Stimulated activated CD8-positive, alpha-beta memory T cell treated with anti-CD3 and anti-CD28 coated beads, Interleukin-7, amount 100 ng/mL, for 48 hours (primary cell): ENCODE measurements at regions not wholly inside any gene's neighbourhood (a gene's known extent, or its start where the extent isn't known, plus 50 kb on each side); places are given as distances from the start of the nearest gene placed in this dataset.

ENCODE experiments used
- DNase-seq, 2 donors: peaks; one replicate each; pipeline ENCODE4 v3.0.0-alpha.2; 2020; ENCODE audit warnings: low read depth in 1 of 2; ENCODE audit errors: extremely low read depth in 1 of 2

DNA sequence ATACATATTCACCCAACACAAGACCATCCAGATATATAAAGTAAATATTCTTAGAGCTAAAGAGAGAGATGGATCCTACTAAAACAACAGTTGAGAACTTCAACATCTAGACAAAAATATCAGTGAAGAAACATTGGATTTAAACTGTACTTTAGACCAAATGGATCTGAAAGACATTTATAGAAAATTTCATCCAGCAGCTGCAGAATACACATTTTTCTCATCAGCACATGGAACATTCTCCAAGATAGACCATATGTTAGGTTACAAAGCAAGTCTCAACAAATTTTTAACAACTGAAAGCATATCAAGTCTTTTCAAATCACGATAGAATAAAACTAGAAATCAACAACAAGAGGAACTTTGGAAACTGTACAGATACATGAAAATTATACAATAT is 369.0 kb upstream of the CCDC54 start:
- DNase-seq: no peak

DNA sequence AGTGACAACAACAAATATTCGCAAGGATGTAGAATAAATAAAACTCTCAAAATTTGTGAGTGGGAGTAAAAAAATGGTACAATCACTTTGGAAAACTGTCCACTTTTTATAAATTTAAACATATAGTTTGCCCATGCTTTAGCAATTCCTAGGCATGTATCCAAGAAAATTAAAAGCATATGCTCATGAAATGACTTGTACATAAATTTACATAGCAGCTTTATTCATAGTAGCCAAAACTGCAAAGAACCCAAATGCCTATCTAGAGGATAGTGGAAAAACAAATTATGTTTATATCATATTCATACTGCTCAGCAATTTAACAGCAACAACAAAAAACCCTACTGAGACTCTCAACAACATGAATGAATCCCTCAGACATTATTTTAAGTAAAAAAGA is 363.6 kb upstream of the CCDC54 start:
- DNase-seq: no peak

DNA sequence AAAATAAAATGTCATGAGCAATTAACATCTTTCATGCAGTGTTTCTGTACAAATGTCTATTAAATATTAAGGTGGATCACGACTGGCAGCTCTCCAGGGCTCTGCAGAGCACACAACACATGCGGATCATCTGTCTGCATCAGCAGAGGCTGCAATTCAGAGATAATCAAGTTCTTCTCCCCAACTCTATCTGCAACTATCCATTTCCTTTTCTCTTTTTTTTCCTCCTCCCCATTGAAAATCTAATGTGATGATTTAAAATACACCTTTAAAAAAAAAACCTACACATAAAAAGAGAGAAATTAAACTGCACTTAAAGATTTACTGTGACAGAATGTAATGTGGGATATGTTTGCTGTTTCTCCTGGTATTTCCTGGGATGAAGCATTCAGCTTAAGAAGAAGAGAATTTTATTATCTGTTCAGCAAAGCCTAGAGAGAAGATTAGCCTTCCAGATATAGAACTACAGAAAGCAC is 352.6 kb upstream of the CCDC54 start:
- no peak for DNase-seq

DNA sequence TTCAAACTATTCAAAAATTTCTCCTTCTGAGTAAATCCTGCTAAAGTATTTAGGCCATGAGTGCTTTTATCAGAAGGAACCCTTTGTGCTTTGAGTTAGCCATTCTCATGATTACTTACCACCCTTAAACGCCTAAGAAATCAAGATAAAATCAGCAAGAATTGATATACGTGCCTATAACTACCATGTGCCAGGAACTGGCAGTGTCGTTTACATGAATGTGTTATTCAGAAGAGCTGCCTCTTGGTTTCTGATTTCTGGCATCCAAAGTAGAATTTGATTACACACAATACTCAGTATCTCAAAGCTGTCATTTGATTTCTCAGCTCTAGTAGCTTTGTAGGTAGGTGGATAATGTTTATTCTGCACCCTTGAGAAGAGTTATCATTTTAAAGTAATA is 351.3 kb upstream of the CCDC54 start:
- DNase-seq: no peak

DNA sequence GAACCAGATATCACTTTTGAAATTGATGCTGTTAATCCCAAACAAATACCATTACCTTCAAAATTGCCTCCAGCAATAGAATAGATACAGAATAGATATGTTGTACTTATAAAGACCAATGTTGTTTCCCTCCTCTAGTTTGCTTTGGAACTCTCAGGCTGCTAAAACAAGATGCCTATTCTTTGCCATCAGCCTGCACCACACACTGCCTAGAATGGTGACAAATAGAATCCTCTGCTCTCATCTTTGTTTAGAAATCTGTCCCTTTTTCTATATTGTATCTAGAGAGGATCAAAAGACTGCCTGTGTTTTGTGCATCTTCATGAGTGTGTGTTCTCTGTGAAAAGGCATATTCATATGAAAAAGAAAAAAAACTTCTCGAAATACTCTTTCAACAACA is 349.2 kb upstream of the CCDC54 start:
- no peak for DNase-seq

DNA sequence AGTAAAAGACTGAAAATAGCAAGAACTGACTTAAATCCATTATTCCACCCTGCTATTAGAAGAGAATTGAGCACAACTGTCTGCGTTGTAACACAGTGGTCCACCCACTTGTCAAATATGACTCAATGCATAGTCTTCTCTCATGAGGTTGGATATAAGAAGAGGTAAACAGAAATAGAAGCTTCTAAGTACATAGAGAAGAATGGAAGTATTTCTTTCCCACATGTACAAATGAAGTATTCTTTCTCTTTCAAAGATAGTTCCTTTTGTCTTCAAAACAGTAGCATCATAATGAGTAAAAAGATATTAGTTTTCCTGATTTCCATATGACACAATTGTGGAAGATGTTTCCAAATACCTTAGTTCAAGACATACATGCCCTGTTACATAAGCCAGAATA is 348.6 kb upstream of the CCDC54 start:
- DNase-seq: no peak

DNA sequence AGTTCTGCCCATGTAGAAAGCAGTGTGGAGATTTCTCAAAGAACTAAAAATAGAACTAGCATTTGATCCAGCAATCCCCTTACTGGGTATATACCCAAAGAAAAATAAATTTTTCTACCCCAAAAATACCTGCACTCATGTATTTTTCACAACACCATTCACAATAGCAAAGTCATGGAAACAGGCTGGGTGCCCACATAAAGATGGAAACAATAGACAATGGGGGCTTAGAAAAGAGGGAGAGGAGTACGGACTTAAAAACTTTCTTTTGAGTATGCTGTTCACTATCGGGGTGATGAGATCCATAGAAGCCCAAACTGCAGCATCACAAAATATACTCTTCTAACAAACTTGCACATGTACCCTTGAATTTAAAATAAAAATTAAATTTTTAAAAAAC is 345.1 kb upstream of the CCDC54 start:
- DNase-seq: no peak

DNA sequence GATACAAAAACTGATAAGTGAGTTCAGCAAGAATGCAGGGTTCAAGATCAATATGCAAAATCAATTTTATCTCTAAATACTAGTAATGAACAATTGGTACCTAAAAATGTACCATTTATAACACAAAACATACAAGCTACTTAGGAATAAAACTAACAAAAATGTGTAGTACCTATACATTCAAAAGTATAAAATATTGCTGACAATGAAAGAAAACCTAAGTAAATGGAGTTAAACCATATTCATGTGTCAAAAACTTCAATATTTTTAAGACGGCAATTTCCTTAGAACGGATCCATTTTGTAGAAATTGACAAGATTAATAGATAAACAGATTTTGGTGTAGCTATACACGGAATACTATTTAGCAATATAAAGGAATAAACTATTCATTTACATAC is 343.1 kb upstream of the CCDC54 start:
- no peak for DNase-seq

DNA sequence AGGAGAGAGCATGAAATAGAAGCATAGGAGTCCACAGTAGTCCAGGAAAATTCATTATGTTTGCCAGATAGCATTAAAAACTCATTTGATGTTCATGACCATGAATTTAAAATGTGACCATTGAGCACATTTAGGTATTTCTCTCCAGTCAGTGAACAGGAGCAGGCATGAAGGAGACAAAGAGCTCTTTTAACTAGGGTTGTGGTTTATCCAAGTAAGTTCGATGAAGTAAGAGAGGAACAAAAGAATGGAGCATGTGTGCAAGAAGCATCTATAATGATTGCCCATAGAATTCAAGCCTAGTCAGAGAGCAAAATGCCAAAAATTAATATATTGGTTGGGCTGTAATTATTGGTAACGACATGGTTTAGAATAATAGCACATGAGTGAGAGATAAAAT is 342.1 kb upstream of the CCDC54 start:
- no peak for DNase-seq

DNA sequence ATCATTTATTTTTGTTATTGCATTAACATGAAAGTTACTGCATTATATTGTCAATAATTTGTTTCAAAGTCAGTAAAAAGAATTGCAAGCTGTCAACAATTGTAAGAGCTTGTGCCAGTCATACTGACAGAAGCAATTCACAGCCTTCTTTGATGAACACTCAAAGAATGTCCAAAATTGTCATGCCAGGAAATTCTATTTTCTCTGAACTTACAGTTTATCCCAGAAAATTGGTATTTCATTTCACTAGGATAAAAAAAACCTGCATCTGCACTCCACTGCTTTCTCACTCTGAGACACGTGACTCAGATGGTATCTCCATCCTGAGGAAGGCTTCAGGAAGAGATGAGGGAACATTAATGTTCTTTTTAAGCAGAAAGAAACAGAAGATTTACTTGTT is 332.6 kb upstream of the CCDC54 start:
- DNase-seq: no peak

DNA sequence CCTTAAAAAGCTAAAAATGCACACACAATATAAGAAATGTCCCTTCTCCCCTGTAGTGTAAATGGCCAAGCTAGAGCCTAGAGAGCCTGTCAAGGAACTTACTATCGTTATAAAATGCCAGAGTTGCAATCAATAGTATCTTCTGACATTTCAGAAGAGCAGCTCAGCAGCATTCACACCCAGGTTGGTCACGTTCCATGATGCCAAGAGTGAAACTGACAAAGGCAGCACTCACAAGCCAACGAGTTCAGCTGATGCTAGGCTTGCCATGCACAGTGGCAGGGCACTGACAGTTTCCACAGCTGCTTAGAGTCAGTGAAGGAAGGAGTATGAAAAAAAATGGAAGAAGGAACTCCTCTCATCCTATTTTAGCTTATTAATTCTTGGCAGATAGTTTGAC is 331.4 kb upstream of the CCDC54 start:
- DNase-seq: no peak

DNA sequence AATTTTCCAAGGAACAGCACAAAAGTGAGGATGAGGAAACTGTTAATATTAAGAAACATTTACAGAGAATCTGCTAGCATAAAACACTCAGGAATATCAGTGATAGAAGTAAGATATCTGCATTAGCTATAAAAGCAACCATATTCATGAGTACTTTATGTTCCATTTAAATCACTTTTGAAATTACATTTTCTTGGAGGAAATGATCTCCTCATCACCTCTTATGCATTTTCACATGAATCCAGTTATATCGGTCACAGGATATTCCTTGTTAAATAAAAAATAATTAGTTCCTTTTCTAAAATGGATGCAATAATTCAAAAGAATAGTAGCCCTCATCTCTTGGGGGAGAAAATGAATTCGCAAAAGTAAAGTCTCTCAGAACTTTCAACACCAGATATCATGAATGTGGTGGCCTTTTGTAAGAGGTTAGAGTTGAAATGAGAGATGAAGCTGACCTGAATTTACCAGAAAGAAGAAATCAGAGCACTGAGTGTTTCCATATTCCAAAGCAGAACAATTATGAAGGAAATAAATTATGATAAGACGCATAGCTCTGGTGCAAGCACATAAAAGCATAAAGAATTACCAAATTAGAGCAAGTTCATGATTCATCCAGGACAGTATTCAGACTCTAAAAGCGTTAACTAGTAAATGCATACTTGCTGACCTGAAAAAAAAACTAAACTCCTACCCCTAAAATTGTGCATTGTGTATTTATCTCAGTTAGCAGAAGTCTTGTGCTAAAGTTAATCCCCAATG is 321.9 kb upstream of the CCDC54 start:
- DNase-seq: no peak

DNA sequence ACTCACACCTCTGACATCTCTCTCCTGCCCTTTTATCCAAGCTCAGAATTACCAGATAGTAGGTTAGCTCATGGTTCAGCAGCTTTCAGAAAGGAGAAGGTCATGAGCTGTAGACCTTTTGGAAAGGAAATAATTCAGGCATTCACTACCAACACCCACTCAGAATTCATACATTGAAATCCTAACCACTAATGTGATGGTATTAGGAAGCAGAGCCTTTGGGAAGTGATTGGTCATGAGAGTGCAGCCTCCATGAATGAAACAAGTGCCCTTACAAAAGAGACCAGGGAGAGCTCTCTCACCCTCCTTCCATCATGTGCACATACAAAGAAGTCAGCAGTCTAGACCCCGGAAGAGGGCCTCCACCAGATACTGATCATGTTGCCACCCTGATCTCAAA is 315.8 kb upstream of the CCDC54 start:
- DNase-seq: no peak

DNA sequence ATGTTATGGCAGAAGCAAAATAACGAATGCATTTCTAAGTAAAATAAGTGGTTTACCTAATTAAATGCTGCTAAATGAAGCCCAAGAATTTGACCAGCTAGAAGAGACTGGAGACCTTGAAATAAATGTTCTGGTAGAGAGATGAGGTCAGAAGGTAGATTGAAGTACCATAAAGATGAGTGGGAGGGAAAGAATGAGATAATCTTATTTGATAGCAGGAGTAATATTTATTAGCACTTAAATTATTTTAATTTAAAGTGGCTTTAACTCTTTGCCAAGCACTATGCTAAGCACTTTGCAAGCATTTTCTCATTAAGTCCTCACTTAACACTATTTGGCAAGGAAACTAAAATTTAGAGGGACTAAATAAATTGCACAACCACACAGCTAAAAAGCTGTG is 314.9 kb upstream of the CCDC54 start:
- no peak for DNase-seq

DNA sequence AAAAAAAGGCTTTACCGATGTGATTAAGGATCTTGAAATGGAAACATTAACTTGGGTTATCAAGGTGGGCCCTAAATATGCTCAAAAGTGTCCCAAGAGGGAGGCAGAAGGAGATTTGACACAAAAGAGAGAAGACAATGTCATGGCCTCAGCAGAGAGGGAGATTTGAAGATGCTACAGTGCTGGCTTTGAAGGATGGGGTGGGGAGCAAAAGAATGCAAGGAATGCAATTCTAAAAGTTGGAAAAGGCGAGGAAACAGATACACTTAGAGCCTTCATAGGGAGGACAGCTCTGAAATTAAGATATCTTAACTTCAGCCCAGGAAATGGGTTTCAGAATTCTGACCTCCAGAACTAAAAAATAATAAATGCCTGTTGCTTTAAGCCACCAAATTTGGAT is 314.5 kb upstream of the CCDC54 start:
- DNase-seq: no peak

DNA sequence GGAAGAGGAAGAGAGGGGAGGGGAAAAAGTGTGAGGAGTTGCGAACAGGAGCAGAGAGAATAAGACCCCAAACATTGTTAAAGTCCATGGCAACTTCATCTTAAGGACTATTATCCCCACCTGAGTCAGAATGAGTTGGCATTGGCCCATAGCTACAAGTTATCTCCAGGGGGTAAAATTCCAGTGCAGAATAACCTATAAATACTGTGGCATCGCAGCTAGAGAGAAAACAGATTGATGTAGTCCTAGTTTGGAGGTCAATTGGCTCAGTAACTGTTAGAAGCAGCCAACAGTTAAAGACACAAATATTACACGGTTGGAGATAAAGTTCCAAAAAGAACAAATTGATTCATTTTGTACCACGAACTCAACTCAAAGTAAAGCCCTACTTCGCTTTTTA is 313.9 kb upstream of the CCDC54 start:
- DNase-seq: no peak

DNA sequence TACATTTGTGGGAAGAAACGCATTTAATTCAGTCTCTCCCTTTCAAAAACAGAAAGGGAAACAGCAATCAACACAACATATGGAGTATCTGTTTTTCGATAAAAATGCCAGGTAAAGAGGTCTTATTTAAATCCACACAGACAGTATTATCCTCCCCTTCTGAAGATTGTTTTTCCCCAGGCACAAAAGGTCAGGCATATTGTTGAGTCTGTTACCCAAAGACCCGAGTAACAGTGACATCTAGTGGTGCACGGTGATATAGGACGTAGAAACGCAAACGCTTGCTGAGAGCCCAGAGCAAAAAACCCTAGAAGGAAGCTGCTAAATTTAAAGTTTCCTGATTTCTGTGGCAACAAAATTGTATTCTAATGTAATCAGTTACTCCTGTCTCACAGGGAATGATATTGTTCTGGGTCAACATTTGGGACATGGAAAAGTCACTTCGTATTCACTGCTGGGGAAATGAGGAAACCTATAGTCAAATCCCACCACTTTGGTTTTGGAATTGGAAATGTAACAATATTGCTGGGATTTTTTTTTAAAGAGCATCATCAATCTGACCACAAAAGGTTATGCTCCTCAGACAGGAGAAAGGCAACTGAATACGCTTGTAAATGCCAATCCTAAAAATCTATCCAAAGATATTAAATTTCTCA is 312.7 kb upstream of the CCDC54 start:
- DNase-seq: peak in 1 of 2 donors; percentile 31

DNA sequence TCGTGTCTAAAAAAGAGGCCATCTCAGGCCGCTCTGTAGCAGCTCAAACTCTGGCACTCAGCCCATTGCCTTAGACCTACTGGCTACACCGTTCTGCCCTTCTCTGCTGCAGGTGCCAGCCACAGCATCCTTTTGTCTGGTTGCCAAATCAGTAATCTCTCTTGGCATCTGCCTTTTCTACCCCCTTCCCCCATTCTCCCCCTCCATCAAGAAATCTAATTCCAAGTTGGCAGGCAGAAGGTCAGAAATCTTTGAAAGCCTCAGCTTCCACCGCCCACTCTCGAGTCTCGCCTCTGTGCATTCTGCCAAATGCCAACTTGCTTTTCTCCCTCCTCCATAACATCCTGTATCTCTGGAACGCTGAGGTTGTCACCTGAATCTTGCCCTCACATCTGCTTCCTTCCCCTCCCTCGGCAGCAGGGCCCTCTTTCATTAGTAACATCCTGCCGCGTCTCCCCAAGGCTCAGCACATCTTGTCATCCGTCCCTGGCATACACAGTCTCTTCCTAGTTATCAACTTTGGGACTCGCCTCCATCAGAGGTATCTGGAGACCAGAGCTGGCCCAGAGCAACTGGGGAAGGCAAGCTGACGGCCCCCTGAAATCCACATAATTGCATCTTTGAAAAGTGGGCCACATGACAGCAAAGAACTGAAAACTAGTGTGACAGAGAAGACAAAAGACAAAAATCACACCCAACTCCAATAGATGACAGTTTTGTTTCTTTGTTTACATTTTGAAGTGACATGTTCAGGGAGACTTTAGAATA is 312.0 kb upstream of the CCDC54 start:
- no peak for DNase-seq

DNA sequence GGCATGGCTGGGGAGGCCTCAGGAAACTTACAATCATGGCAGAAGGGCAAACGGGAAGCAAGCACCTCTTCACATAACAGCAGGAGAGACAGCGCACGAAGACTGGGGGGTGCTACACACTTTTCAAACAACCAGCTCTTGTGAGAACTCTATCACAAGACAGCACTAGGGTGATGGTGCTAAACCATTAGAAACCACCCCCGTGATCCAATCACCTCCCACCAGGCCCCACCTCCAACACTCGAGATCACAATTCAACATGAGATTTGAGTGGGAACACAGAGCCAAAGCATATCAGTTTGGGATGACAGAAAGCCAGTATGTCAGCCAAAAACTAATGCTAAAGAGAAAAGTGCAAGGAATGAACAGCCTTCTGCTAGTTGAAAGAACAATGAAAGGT is 309.8 kb upstream of the CCDC54 start:
- no peak for DNase-seq

DNA sequence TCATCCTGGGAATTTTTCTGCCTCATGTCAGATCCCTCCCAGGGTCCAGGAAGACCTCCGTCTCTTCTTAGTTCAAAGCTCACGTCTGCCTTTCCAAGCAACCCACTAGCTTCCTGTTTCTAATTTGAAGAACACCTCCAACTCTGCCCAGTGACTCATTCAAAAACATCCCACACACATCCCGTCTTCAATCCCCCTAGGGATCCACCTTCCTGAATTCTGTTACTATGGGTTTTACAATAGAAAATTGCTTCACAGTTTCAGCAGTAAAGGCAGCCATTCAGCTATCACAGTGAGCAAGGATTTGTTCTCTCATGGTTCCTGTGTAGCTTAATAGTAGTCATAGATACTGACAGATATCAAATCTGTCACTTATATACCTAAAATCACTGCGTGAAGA is 308.3 kb upstream of the CCDC54 start:
- no peak for DNase-seq

DNA sequence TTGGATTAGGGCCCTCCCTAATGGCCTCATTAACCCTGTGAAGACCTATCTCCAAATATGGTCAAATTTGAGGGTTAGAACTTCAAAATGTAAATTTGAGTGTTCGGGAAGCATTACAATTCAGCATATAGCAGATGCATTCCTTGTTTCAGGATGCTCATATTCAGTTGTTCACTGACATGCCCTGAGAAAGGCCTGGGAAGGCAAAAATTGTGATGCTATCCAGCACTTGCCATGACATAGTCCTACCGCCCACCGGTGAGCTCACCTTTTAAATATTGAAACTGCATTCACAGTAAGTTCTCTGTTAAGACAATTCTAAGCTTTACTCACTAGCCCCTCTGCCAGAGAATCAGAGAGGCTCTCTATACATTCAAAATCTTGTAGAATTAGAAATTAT is 300.3 kb upstream of the CCDC54 start:
- DNase-seq: no peak

DNA sequence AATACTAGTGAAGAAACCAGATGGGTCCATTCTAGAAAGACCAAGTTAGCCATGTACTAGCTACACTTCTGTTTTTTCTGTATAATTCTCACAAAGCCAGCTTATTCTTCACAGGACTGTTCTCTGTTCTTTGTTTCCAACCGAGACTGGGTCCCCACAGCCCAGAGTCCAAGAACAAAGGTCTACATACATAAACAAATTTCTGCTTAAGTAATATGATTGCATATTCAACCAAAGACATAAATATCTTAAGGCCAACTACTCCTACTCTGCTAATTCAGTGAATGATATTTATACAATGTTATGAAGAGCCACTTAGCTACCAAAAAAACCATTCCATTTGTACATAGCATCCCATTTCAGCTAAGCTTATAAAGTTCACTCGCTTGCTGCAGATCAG is 299.8 kb upstream of the CCDC54 start:
- DNase-seq: no peak
